ENCODE measurements at regions not wholly inside any gene's neighbourhood (a gene's known extent, or its start where the extent isn't known, plus 50 kb on each side); places are given as distances from the start of the nearest gene placed in this dataset.

DNA sequence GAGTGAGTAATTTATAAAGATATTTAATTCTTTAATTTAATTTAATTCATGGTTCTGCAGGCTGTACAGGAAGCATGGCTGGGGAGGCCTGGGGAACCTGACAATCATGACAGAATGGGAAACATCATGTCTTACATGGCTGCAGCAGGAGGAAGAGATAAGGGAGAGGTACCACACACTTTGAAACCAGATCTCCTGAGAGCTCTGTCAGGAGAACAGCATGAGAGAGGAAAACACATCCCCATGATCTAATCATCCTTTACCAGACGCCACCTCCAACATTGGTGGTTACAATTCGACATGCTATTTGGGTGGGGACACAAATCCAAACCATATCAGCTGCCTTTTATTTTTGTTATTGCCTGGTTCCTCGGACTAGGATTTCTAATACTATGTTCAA is 928.6 kb downstream of the TMEM121 start:
- TF ChIP-seq GABPA (IDR thresholded peaks at IDR 0.05; ENCODE audit: low read depth) (no peak), REST (IDR thresholded peaks at IDR 0.05; ENCODE audit: insufficient replicate concordance, low read depth) (no peak), CTCF (IDR thresholded peaks at IDR 0.05; ENCODE audit: insufficient read depth, low read length) (no peak)
